Cardiac muscle cell (in vitro differentiated cells and primary cell): ENCODE measurements at regions not wholly inside any gene's neighbourhood (a gene's known extent, or its start where the extent isn't known, plus 50 kb on each side); places are given as distances from the start of the nearest gene placed in this dataset.

ENCODE experiments used
- DNase-seq, 2 donors: peaks; one replicate each; pipeline versions ENCODE4 v3.0.0 to v3.0.0-alpha.2; 2010 to 2017; ENCODE audit warnings: low read depth in 1 of 2, low spot score in 1 of 2
- H3K27ac ChIP-seq: fragments of 200-600 bp; sonication (generic); 2 replicates; pipeline ENCODE4 v1.5.1; 2016
- H3K27me3 ChIP-seq: fragments of 200-600 bp; sonication (generic); 2 replicates; pipeline ENCODE4 v1.6.0; 2016; ENCODE audit warnings: control low read depth
- H3K36me3 ChIP-seq: fragments of 200-600 bp; sonication (generic); 2 replicates; pipeline ENCODE4 v1.5.1; 2016; ENCODE audit warnings: control low read depth
- H3K4me1 ChIP-seq: fragments of 200-600 bp; sonication (generic); 2 replicates; pipeline ENCODE4 v1.8.1; 2017; ENCODE audit warnings: low read depth, mild to moderate bottlenecking, mixed run types
- H3K4me3 ChIP-seq: fragments of 200-600 bp; sonication (generic); 2 replicates; pipeline ENCODE4 v1.5.1; 2016; ENCODE audit warnings: mild to moderate bottlenecking
- H3K9me3 ChIP-seq: fragments of 200-600 bp; sonication (generic); 2 replicates; pipeline ENCODE4 v1.5.1; 2017; ENCODE audit warnings: low read depth, mild to moderate bottlenecking, control low read depth
- CTCF ChIP-seq: IDR thresholded peaks from 2 replicates; pipeline ENCODE4 v1.5.1; 2012; ENCODE audit warnings: low read depth, mild to moderate bottlenecking, low read length

DNA sequence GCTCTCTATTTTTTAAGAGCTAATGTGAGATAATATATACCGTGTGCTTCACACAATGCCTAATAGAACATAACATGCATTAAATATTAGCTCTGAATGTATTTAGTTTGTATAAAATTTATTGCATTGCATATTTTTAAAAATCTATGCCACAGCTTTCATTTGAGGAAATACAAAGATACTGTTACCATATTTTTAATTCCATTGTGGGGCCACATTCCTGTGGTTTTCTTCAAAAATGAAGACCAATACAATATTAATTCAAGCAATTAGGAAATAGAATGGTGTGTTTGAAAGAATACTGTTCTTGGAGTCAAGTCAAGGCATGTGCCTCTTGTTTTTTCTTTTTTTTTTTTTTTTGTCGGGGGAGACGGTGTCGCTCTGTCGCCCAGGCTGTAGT, 95.4 kb upstream of the CADPS start:
- H3K9me3 ChIP-seq, result no peaks in the 10 kb centered on the region
- TF ChIP-seq CTCF, result no peak
- no peak overlapping the region for H3K4me3 ChIP-seq
- DNase-seq, result no peak
- no peak overlapping the region for H3K27ac ChIP-seq
- no peaks in the 10 kb centered on the region for H3K27me3 ChIP-seq
- no peaks in the 10 kb centered on the region for H3K36me3 ChIP-seq
- H3K4me1 ChIP-seq, result no peaks in the 10 kb centered on the region

GRCh38 chr3:62975566-62975965, 100.3 kb upstream of the CADPS start:
- Histone ChIP-seq H3K36me3 (no peaks in the 10 kb centered on the region), H3K27ac (no peak overlapping the region), H3K9me3 (no peaks in the 10 kb centered on the region), H3K4me3 (no peak overlapping the region), H3K27me3 (no peaks in the 10 kb centered on the region), H3K4me1 (no peaks in the 10 kb centered on the region)
- DNase-seq, result no peak
- TF ChIP-seq CTCF, result no peak

- no peak overlapping the region for H3K4me3 ChIP-seq
- H3K27ac ChIP-seq, result no peak overlapping the region
- DNase-seq, result no peak
- H3K4me1 ChIP-seq, result no peaks in the 10 kb centered on the region
- H3K9me3 ChIP-seq, result no peaks in the 10 kb centered on the region
- TF ChIP-seq CTCF, result no peak
- H3K27me3 ChIP-seq, result no peaks in the 10 kb centered on the region
- no peaks in the 10 kb centered on the region for H3K36me3 ChIP-seq
Observed at GRCh38 chr3:62981962-62982361, 106.7 kb upstream of the CADPS start.

DNA sequence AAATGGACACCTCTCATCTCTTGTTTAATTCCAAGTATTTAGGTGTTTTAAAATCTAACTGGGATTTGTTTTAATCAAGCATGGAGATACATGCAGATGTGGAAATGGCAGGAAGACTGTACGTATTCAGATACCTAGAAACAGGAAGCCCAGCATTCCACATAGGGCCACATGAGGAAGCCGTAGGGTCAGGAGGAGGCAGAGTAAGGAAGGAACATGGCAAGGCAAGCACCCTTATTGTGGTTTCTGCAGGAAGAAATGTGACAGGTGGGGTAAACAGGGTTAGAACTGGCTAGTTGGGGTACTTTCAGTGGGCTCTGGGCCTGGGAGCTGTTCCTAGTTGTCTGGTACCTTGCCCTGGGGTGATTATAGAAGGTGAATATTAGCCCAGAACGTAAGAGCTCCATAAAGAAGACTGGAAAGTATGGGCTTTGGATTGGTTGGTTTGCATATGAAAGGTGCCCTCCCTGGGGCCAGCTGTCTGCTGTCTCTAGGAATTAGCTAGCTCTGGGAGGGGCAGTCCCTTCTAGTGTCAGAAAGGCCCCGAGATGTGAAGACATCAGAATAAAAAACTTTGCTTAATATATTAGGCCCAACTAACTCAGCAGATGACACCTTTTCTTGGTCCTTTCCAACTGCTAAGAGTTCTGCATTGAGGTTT, 107.7 kb upstream of the CADPS start:
- DNase-seq, result no peak
- no peak for TF ChIP-seq CTCF
- Histone ChIP-seq H3K4me1 (no peaks in the 10 kb centered on the region), H3K4me3 (no peak overlapping the region), H3K27me3 (no peaks in the 10 kb centered on the region), H3K27ac (no peak overlapping the region), H3K36me3 (no peaks in the 10 kb centered on the region), H3K9me3 (no peaks in the 10 kb centered on the region)

DNA sequence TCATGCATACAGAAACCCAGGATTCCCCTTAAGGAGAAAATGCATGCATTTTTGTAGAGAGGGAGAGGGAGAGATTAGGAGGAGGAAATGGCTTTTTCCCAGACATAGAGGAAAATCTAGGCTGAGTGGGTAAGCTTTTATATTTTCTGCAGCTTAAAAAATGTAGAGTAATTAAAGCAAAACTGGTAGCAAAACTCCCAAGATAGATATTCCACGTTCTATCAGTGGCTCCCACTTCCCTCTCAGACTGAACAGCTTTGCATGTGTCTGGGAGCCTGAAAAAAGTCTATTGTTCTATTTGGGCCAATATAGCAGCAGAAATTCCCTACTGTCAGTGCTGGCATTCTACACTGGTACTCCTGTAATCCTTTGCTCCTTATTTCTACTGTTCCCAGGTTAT, 110.8 kb upstream of the CADPS start:
- no peaks in the 10 kb centered on the region for H3K27me3 ChIP-seq
- TF ChIP-seq CTCF, result no peak
- H3K9me3 ChIP-seq, result no peaks in the 10 kb centered on the region
- no peak for DNase-seq
- H3K36me3 ChIP-seq, result no peaks in the 10 kb centered on the region
- H3K4me3 ChIP-seq, result no peak overlapping the region
- peaks cover 11% of the 10 kb centered on the region for H3K4me1 ChIP-seq
- H3K27ac ChIP-seq, result no peak overlapping the region
